Liver (tissue), 3 donors: ENCODE measurements at regions not wholly inside any gene's neighbourhood (a gene's known extent, or its start where the extent isn't known, plus 50 kb on each side); places are given as distances from the start of the nearest gene placed in this dataset.

Experiments
- FOXA2 ChIP-seq: IDR thresholded peaks from 2 replicates; pipeline ENCODE4 v1.6.1; 2016; ENCODE audit warnings: antibody characterized with exemption
- TAF1 ChIP-seq: conservative IDR thresholded peaks from 2 replicates; pipeline ENCODE4 v1.6.1; 2016; ENCODE audit warnings: antibody characterized with exemption, mild to moderate bottlenecking
- YY1 ChIP-seq: IDR thresholded peaks from 2 replicates; pipeline ENCODE4 v1.6.1; 2016; ENCODE audit warnings: antibody characterized with exemption, mild to moderate bottlenecking
- TF ChIP-seq, protein P1 (sequence below): fragments of 150-350 bp; IDR thresholded peaks from 2 replicates; pipeline ENCODE4 v1.5.1; 2017; ENCODE audit warnings: improper control_type of control experiment, low read depth, low read length; ENCODE audit not compliant: missing input control
- donor health status: healthy.
- donor health status: healthy.

GRCh38 chr10:32123021-32123420, 66.8 kb upstream of the KIF5B start:
- TF ChIP-seq, protein P1, sequence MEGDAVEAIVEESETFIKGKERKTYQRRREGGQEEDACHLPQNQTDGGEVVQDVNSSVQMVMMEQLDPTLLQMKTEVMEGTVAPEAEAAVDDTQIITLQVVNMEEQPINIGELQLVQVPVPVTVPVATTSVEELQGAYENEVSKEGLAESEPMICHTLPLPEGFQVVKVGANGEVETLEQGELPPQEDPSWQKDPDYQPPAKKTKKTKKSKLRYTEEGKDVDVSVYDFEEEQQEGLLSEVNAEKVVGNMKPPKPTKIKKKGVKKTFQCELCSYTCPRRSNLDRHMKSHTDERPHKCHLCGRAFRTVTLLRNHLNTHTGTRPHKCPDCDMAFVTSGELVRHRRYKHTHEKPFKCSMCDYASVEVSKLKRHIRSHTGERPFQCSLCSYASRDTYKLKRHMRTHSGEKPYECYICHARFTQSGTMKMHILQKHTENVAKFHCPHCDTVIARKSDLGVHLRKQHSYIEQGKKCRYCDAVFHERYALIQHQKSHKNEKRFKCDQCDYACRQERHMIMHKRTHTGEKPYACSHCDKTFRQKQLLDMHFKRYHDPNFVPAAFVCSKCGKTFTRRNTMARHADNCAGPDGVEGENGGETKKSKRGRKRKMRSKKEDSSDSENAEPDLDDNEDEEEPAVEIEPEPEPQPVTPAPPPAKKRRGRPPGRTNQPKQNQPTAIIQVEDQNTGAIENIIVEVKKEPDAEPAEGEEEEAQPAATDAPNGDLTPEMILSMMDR: no peak
- no peak for TF ChIP-seq YY1
- TF ChIP-seq TAF1: no peak
- no peak for TF ChIP-seq FOXA2
